ENCODE measurements at regions not wholly inside any gene's neighbourhood (a gene's known extent, or its start where the extent isn't known, plus 50 kb on each side); places are given as distances from the start of the nearest gene placed in this dataset.

DNA sequence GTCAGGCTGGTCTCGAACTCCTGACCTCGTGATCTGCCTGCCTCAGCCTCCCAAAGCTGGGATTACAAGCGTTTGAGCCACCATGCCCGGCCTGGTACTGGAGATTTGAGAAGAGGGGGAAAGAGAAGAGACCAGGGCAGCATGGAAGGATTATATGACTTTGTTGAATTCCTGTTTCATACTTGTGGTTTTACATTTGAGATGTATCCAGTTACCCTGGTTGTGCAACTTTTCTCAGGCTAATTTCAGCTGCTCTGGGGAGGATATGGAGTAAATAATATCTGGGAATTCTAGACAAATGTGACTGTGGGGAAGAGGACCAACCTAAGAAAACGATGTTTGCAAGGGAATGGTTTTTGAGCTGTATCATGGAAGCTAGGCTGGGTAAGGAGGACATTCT lies 89.5 kb upstream of the GREM2 start:
- TF ChIP-seq CTCF (IDR thresholded peaks at IDR 0.05) = no peak
- Histone ChIP-seq H3K4me3 (ENCODE audit: low read length) (no peak overlapping the region), H3K27ac (ENCODE audit: low read depth in 1 of 2, low read length in 2 of 2) (no peak overlapping the region), H3K36me3 (ENCODE audit: insufficient read depth, low read length) (no peaks in the 10 kb centered on the region), H3K9me3 (ENCODE audit: control insufficient read depth in 1 of 2, insufficient read depth in 1 of 2, low read length in 2 of 2) (peaks cover 0 to 8% of the 10 kb centered on the region in 2 experiments), H3K4me1 (ENCODE audit: insufficient read depth, low read length) (no peaks in the 10 kb centered on the region), H3K27me3 (ENCODE audit: control insufficient read depth in 1 of 2, insufficient read depth in 2 of 2, low read length in 2 of 2) (no peaks in the 10 kb centered on the region)
- H3K4me3 Mint-ChIP-seq = no peak overlapping the region
- ATAC-seq (ENCODE audit: poor library complexity) (no peak), DNase-seq (no peak)
- H3K27me3 Mint-ChIP-seq = no peaks in the 10 kb centered on the region
- ChIA-PET CTCF (no interaction called here), POLR2A (no interaction called here)
- no peaks in the 10 kb centered on the region for H3K36me3 Mint-ChIP-seq (ENCODE audit: low read depth)
- no peak overlapping the region for H3K27ac Mint-ChIP-seq
- no peaks in the 10 kb centered on the region for H3K4me1 Mint-ChIP-seq (ENCODE audit: low read depth)
- intact Hi-C loops (cut with DNase I, micrococcal nuclease) = no loop called here
- H3K9me3 Mint-ChIP-seq = no peaks in the 10 kb centered on the region

DNA sequence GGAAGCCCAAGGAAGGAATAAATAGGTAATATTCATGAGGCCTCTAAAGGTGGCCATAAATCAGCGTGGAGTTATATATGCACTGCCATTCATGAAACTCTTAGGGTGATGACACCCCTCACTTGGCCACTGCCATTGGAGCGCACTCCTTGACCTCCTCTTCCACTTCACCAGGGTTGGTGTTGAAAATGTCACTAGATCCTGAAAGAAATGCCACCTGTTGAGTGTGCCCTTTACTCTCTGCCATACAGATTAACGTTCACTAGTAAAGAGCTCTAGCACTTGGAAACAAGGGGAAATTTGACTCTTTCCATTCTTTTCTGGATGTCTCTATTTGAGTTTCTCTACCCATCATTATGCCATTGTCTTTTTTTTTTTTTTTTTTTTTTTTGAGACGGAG lies 83.5 kb upstream of the GREM2 start:
- H3K27me3 ChIP-seq (ENCODE audit: control insufficient read depth in 1 of 2, insufficient read depth in 2 of 2, low read length in 2 of 2) = no peaks in the 10 kb centered on the region
- H3K9me3 ChIP-seq (ENCODE audit: control insufficient read depth in 1 of 2, insufficient read depth in 1 of 2, low read length in 2 of 2) = peaks cover 0 to 8% of the 10 kb centered on the region in 2 experiments
- ATAC-seq (ENCODE audit: poor library complexity) = no peak
- CTCF ChIA-PET = no interaction called here
- no peak overlapping the region for H3K27ac ChIP-seq (ENCODE audit: low read depth in 1 of 2, low read length in 2 of 2)
- Mint-ChIP-seq H3K4me1 (ENCODE audit: low read depth) (no peaks in the 10 kb centered on the region), H3K4me3 (no peak overlapping the region), H3K36me3 (ENCODE audit: low read depth) (no peaks in the 10 kb centered on the region), H3K27me3 (no peaks in the 10 kb centered on the region), H3K27ac (no peak overlapping the region), H3K9me3 (no peaks in the 10 kb centered on the region)
- POLR2A ChIA-PET = no interaction called here
- no peaks in the 10 kb centered on the region for H3K36me3 ChIP-seq (ENCODE audit: insufficient read depth, low read length)
- no peak overlapping the region for H3K4me3 ChIP-seq (ENCODE audit: low read length)
- intact Hi-C loops (cut with DNase I, micrococcal nuclease) = no loop called here
- DNase-seq = no peak
- TF ChIP-seq CTCF (IDR thresholded peaks at IDR 0.05) = no peak
- H3K4me1 ChIP-seq (ENCODE audit: insufficient read depth, low read length) = no peaks in the 10 kb centered on the region

- Mint-ChIP-seq H3K36me3 (ENCODE audit: low read depth) (no peaks in the 10 kb centered on the region), H3K4me3 (no peak overlapping the region), H3K27me3 (no peaks in the 10 kb centered on the region), H3K9me3 (no peaks in the 10 kb centered on the region), H3K4me1 (ENCODE audit: low read depth) (no peaks in the 10 kb centered on the region), H3K27ac (no peak overlapping the region)
- DNase-seq (no peak), ATAC-seq (ENCODE audit: poor library complexity) (no peak)
- POLR2A ChIA-PET = no interaction called here
- CTCF ChIA-PET = no interaction called here
- H3K9me3 ChIP-seq (ENCODE audit: control insufficient read depth in 1 of 2, insufficient read depth in 1 of 2, low read length in 2 of 2) = peaks cover 0 to 8% of the 10 kb centered on the region in 2 experiments
- no peak overlapping the region for H3K27ac ChIP-seq (ENCODE audit: low read depth in 1 of 2, low read length in 2 of 2)
- no peak for TF ChIP-seq CTCF (IDR thresholded peaks at IDR 0.05)
- intact Hi-C loops (cut with DNase I, micrococcal nuclease) = loop anchor here in 1 of 2 experiments (5.0 kb wide), 1 partner anchor 237 kb away; no protein-coding TSS in a partner anchor
- H3K27me3 ChIP-seq (ENCODE audit: control insufficient read depth in 1 of 2, insufficient read depth in 2 of 2, low read length in 2 of 2) = no peaks in the 10 kb centered on the region
- H3K4me1 ChIP-seq (ENCODE audit: insufficient read depth, low read length) = no peaks in the 10 kb centered on the region
- H3K36me3 ChIP-seq (ENCODE audit: insufficient read depth, low read length) = no peaks in the 10 kb centered on the region
- H3K4me3 ChIP-seq (ENCODE audit: low read length) = no peak overlapping the region
Observed at GRCh38 chr1:240693844-240694243, 81.9 kb upstream of the GREM2 start.
